CD14-positive monocyte (primary cell): ENCODE measurements at regions not wholly inside any gene's neighbourhood (a gene's known extent, or its start where the extent isn't known, plus 50 kb on each side); places are given as distances from the start of the nearest gene placed in this dataset.

Experiments used
- DNase-seq, 3 donors: peaks; one replicate each; pipeline ENCODE4 v3.0.0-alpha.2; 2011 to 2022
- H2AFZ ChIP-seq: 2 replicates; pipeline ENCODE4 v1.6.0; 2012; ENCODE audit warnings: mild to moderate bottlenecking, low read depth, low read length, inconsistent platforms; ENCODE audit not compliant: insufficient read depth, poor library complexity, severe bottlenecking
- H3K27ac ChIP-seq, 2 donors: 1 replicate in 1 of 2; 2 replicates in 1 of 2; pipeline ENCODE4 v1.5.1; 2012 to 2013; ENCODE audit warnings: low read length in 2 of 2, control low read depth in 1 of 2, inconsistent platforms in 1 of 2, low read depth in 1 of 2, mild to moderate bottlenecking in 1 of 2
- H3K27me3 ChIP-seq, 2 donors: one replicate each; pipeline versions ENCODE4 v1.6.0 to v1.6.1; 2011 to 2013; ENCODE audit warnings: low read length in 2 of 2; ENCODE audit not compliant: control insufficient read depth in 2 of 2, insufficient read depth in 2 of 2
- H3K36me3 ChIP-seq, 2 donors: replicated peaks in 1 of 2; 1 replicate in 1 of 2; 2 replicates in 1 of 2; pipeline versions ENCODE4 v1.5.1 to v1.6.1; 2012 to 2013; ENCODE audit warnings: low read length in 2 of 2, control low read depth in 1 of 2, inconsistent platforms in 1 of 2, mild to moderate bottlenecking in 1 of 2; ENCODE audit not compliant: insufficient read depth in 2 of 2, control insufficient read depth in 1 of 2
- H3K4me1 ChIP-seq, 2 donors: 1 replicate in 1 of 2; 2 replicates in 1 of 2; pipeline versions ENCODE4 v1.5.1 to v1.6.1; 2012 to 2013; ENCODE audit warnings: low read length in 2 of 2, control low read depth in 1 of 2, inconsistent platforms in 1 of 2, mild to moderate bottlenecking in 1 of 2, moderate library complexity in 1 of 2; ENCODE audit not compliant: insufficient read depth in 2 of 2, control insufficient read depth in 1 of 2
- H3K4me2 ChIP-seq: replicated peaks from 2 replicates; pipeline ENCODE3; 2012; ENCODE audit warnings: low read length, moderate library complexity, mild to moderate bottlenecking; ENCODE audit not compliant: poor library complexity, severe bottlenecking; ENCODE audit errors: extremely low read depth
- H3K4me3 ChIP-seq, 3 experiments: fragments of 200-600 bp in 1 of 3; sonication (generic) in 1 of 3; replicated peaks in 1 of 3; 1 replicate in 2 of 3; 2 replicates in 1 of 3; pipeline ENCODE4 v1.5.1; 2011 to 2013; ENCODE audit warnings: low read length in 3 of 3, mild to moderate bottlenecking in 3 of 3, control low read depth in 2 of 3, low read depth in 2 of 3, inconsistent platforms in 1 of 3, moderate library complexity in 1 of 3
- H3K79me2 ChIP-seq: 2 replicates; pipeline ENCODE4 v1.6.0; 2012; ENCODE audit warnings: mild to moderate bottlenecking, control low read depth, inconsistent platforms, low read length, moderate library complexity; ENCODE audit not compliant: insufficient read depth
- H3K9ac ChIP-seq: 2 replicates; pipeline ENCODE4 v1.6.0; 2017; ENCODE audit warnings: low read length, mild to moderate bottlenecking; ENCODE audit not compliant: insufficient read depth, poor library complexity, severe bottlenecking
- H3K9me3 ChIP-seq, 2 donors: replicated peaks in 1 of 2; 1 replicate in 1 of 2; 2 replicates in 1 of 2; pipeline versions ENCODE4 v1.5.1 to v1.6.1; 2012 to 2013; ENCODE audit warnings: low read length in 2 of 2, control low read depth in 1 of 2; ENCODE audit not compliant: control insufficient read depth in 1 of 2, insufficient read depth in 1 of 2
- H4K20me1 ChIP-seq: 2 replicates; pipeline ENCODE4 v1.6.0; 2012; ENCODE audit warnings: mild to moderate bottlenecking, low read length, control low read depth, moderate library complexity; ENCODE audit not compliant: insufficient read depth
- H3K27ac Mint-ChIP-seq, 7 donors: one replicate each; pipeline ENCODE4 v1.8.0; 2020; ENCODE audit warnings: mild to moderate bottlenecking in 7 of 7, mixed read lengths in 7 of 7, moderate library complexity in 6 of 7, inconsistent platforms in 2 of 7
- H3K27me3 Mint-ChIP-seq, 3 donors: one replicate each; pipeline ENCODE4 v1.8.0; 2021 to 2022; ENCODE audit warnings: low read depth in 3 of 3, mild to moderate bottlenecking in 3 of 3, mixed read lengths in 3 of 3, moderate library complexity in 3 of 3, inconsistent platforms in 1 of 3
- H3K36me3 Mint-ChIP-seq, 2 donors: one replicate each; pipeline ENCODE4 v1.8.0; 2020; ENCODE audit warnings: mixed read lengths in 2 of 2, inconsistent platforms in 1 of 2, mild to moderate bottlenecking in 1 of 2
- H3K4me1 Mint-ChIP-seq: one replicate; pipeline ENCODE4 v1.8.0; 2020; ENCODE audit warnings: mild to moderate bottlenecking, mixed read lengths
- H3K4me3 Mint-ChIP-seq, 2 donors: one replicate each; pipeline ENCODE4 v1.8.0; 2020; ENCODE audit warnings: mild to moderate bottlenecking in 2 of 2, mixed read lengths in 2 of 2, moderate library complexity in 1 of 2
- H3K9me3 Mint-ChIP-seq, 7 donors: one replicate each; pipeline ENCODE4 v1.8.0; 2020 to 2022; ENCODE audit warnings: mixed read lengths in 7 of 7, mild to moderate bottlenecking in 6 of 7, moderate library complexity in 6 of 7, inconsistent platforms in 2 of 7
- WGBS: methylation state at CpG from one replicate; pipeline ENCODE4 v1.1.5; 2013; ENCODE audit warnings: missing lambda C conversion rate; ENCODE audit not compliant: insufficient coverage; 5-methylcytosine and 5-hydroxymethylcytosine counted together
- intact Hi-C, 2 donors: fragments of 100-400 bp; cut with micrococcal nuclease; formaldehyde crosslinking; loops; one replicate each; pipeline versions ENCODE4 v1.15.0 to v1.15.1; 2023
- TF ChIP-seq, protein P1 (sequence below): fragments of 200-600 bp; IDR thresholded peaks from one replicate; pipeline ENCODE4 v1.8.0; 2022; ENCODE audit warnings: antibody characterized with exemption, mild to moderate bottlenecking

DNA sequence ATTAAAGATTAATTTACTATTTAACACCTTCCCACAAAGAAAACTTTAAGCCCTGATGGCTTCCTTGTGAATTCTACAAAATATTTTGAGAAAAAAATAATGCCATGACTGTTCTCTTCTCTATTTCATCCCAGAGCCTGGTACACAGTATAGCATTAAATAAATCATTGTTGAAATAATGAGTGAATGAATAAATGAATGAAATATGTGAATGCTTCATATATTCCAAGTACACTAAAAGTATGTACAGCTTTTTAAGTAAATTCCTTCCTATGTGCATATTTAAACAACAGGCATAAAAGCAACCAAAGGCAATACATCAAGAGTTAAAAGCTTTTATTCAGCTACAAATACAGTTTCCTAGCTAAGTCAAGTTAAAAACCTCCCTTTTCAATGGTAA, 144.9 kb upstream of the CCDC196 start:
- H3K9me3 Mint-ChIP-seq = peaks cover 0 to 5% (median 0%) of the 10 kb centered on the region in 7 donors
- Histone ChIP-seq H4K20me1 (no peaks in the 10 kb centered on the region), H3K27me3 (no peaks in the 10 kb centered on the region), H3K9me3 (no peaks in the 10 kb centered on the region), H3K4me2 (no peak overlapping the region), H3K36me3 (no peaks in the 10 kb centered on the region), H3K27ac (no peak overlapping the region), H3K4me3 (no peak overlapping the region), H2AFZ (no peak overlapping the region), H3K4me1 (no peaks in the 10 kb centered on the region), H3K9ac (no peak overlapping the region), H3K79me2 (no peaks in the 10 kb centered on the region)
- intact Hi-C loops = no loop called here
- H3K27me3 Mint-ChIP-seq = no peaks in the 10 kb centered on the region
- no peaks in the 10 kb centered on the region for H3K36me3 Mint-ChIP-seq
- H3K4me1 Mint-ChIP-seq = no peaks in the 10 kb centered on the region
- H3K4me3 Mint-ChIP-seq = no peak overlapping the region
- H3K27ac Mint-ChIP-seq = no peak overlapping the region
- DNase-seq = no peak
- TF ChIP-seq, protein P1, sequence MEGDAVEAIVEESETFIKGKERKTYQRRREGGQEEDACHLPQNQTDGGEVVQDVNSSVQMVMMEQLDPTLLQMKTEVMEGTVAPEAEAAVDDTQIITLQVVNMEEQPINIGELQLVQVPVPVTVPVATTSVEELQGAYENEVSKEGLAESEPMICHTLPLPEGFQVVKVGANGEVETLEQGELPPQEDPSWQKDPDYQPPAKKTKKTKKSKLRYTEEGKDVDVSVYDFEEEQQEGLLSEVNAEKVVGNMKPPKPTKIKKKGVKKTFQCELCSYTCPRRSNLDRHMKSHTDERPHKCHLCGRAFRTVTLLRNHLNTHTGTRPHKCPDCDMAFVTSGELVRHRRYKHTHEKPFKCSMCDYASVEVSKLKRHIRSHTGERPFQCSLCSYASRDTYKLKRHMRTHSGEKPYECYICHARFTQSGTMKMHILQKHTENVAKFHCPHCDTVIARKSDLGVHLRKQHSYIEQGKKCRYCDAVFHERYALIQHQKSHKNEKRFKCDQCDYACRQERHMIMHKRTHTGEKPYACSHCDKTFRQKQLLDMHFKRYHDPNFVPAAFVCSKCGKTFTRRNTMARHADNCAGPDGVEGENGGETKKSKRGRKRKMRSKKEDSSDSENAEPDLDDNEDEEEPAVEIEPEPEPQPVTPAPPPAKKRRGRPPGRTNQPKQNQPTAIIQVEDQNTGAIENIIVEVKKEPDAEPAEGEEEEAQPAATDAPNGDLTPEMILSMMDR = no peak

GRCh38 chr14:66345986-66346385, 140.2 kb upstream of the CCDC196 start:
- H3K36me3 Mint-ChIP-seq = no peaks in the 10 kb centered on the region
- peaks cover 7 to 22% (median 13%) of the 10 kb centered on the region in 7 donors for H3K9me3 Mint-ChIP-seq
- no peak overlapping the region for H3K4me3 Mint-ChIP-seq
- H4K20me1 ChIP-seq = no peaks in the 10 kb centered on the region
- H3K4me1 Mint-ChIP-seq = no peaks in the 10 kb centered on the region
- no peak overlapping the region for H3K27ac ChIP-seq
- H3K9ac ChIP-seq = no peak overlapping the region
- no peak overlapping the region for H3K4me3 ChIP-seq
- H3K27me3 ChIP-seq = no peaks in the 10 kb centered on the region
- no CpG with 5 or more reads among the region's 2 CpGs for WGBS
- no peak for DNase-seq
- TF ChIP-seq, protein P1 = no peak
- no peaks in the 10 kb centered on the region for H3K79me2 ChIP-seq
- H3K4me1 ChIP-seq = no peaks in the 10 kb centered on the region
- intact Hi-C loops = no loop called here
- H3K9me3 ChIP-seq = peaks cover 3 to 9% of the 10 kb centered on the region in 2 donors
- H2AFZ ChIP-seq = no peak overlapping the region
- H3K27ac Mint-ChIP-seq = no peak overlapping the region
- H3K27me3 Mint-ChIP-seq = peaks cover 0 to 2% (median 0%) of the 10 kb centered on the region in 3 donors
- no peaks in the 10 kb centered on the region for H3K36me3 ChIP-seq
- H3K4me2 ChIP-seq = no peak overlapping the region
